HEK293 (cell line): ENCODE measurements at regions not wholly inside any gene's neighbourhood (a gene's known extent, or its start where the extent isn't known, plus 50 kb on each side); places are given as distances from the start of the nearest gene placed in this dataset.

Experiments
- ZBTB7A ChIP-seq: fragments of 450-650 bp; formaldehyde crosslinking; IDR thresholded peaks from 2 replicates; pipeline ENCODE4 v1.5.1; 2016; ENCODE audit warnings: low read depth, missing biosample characterization, missing genetic modification characterization
- ZEB2 ChIP-seq: fragments of 450-650 bp; formaldehyde crosslinking; IDR thresholded peaks from 2 replicates; pipeline ENCODE4 v1.5.1; 2016; ENCODE audit warnings: missing biosample characterization, missing genetic modification characterization
- ZNF10 ChIP-seq: fragments of 450-650 bp; formaldehyde crosslinking; IDR thresholded peaks from 2 replicates; pipeline ENCODE4 v1.5.1; 2017; ENCODE audit warnings: missing biosample characterization, missing genetic modification characterization
- ZNF114 ChIP-seq: fragments of 450-650 bp; formaldehyde crosslinking; IDR thresholded peaks from 2 replicates; pipeline ENCODE4 v1.5.0; 2017; ENCODE audit warnings: missing biosample characterization, missing genetic modification characterization
- ZNF274 ChIP-seq, 2 experiments: fragments of 200-500 bp in 1 of 2; fragments of 450-650 bp in 1 of 2; sonication (Bioruptor generic) in 1 of 2; formaldehyde crosslinking in 1 of 2; IDR thresholded peaks; 2 replicates each; pipeline versions ENCODE4 v1.5.1 to v1.6.1; 2014 to 2016; ENCODE audit warnings: borderline replicate concordance in 1 of 2, inconsistent platforms in 1 of 2, low read length in 1 of 2, missing biosample characterization in 1 of 2, missing genetic modification characterization in 1 of 2
- ZNF623 ChIP-seq: fragments of 450-650 bp; formaldehyde crosslinking; IDR thresholded peaks from 2 replicates; pipeline ENCODE4 v1.5.1; 2016; ENCODE audit warnings: missing biosample characterization, missing genetic modification characterization
- TF ChIP-seq, protein P1 (sequence below): fragments of 450-650 bp; formaldehyde crosslinking; IDR thresholded peaks from 2 replicates; pipeline ENCODE4 v1.5.0; 2017; ENCODE audit warnings: missing biosample characterization, missing genetic modification characterization, borderline replicate concordance
- TF ChIP-seq, protein P2 (sequence below): fragments of 450-650 bp; formaldehyde crosslinking; IDR thresholded peaks from 2 replicates; pipeline ENCODE4 v1.5.1; 2016; ENCODE audit warnings: missing biosample characterization, missing genetic modification characterization
- TF ChIP-seq, protein P3 (sequence below): fragments of 450-650 bp; formaldehyde crosslinking; IDR thresholded peaks from 2 replicates; pipeline ENCODE4 v1.5.1; 2016; ENCODE audit warnings: missing biosample characterization, missing genetic modification characterization

DNA sequence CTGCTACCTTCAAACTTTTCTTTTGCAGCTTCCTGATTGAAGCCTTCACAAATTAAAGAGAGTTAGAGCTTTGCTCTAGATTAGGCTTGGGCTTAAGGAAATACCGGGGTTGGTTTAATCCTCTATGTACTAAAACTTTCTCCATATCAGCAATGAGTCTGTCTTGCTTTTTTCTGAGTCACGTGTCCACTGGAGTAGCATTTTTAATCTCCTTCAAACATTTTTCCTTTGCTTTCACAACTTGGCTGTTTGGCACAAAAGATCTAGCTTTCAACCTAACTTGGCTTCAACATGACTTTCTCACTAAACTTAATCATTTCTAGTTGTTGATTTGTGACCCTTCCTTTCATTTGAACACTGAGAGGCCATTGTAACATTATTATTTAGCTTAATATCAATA, 261.6 kb downstream of the PLK2 start:
- TF ChIP-seq ZNF10 (tag by site-specific recombination) (no peak), ZNF114 (tag by site-specific recombination) (no peak), ZBTB7A (tag by site-specific recombination) (no peak), ZNF274 (IDR thresholded peaks at IDR 0.05; ENCODE audit: low read length) (no peak), ZNF274 (tag by site-specific recombination; IDR thresholded peaks at IDR 0.05; ENCODE audit: borderline replicate concordance) (no peak), ZEB2 (tag by site-specific recombination) (no peak), ZNF623 (tag by site-specific recombination) (no peak)
- TF ChIP-seq, protein P1, sequence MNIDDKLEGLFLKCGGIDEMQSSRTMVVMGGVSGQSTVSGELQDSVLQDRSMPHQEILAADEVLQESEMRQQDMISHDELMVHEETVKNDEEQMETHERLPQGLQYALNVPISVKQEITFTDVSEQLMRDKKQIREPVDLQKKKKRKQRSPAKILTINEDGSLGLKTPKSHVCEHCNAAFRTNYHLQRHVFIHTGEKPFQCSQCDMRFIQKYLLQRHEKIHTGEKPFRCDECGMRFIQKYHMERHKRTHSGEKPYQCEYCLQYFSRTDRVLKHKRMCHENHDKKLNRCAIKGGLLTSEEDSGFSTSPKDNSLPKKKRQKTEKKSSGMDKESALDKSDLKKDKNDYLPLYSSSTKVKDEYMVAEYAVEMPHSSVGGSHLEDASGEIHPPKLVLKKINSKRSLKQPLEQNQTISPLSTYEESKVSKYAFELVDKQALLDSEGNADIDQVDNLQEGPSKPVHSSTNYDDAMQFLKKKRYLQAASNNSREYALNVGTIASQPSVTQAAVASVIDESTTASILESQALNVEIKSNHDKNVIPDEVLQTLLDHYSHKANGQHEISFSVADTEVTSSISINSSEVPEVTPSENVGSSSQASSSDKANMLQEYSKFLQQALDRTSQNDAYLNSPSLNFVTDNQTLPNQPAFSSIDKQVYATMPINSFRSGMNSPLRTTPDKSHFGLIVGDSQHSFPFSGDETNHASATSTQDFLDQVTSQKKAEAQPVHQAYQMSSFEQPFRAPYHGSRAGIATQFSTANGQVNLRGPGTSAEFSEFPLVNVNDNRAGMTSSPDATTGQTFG (tag by site-specific recombination), result no peak
- TF ChIP-seq, protein P2, sequence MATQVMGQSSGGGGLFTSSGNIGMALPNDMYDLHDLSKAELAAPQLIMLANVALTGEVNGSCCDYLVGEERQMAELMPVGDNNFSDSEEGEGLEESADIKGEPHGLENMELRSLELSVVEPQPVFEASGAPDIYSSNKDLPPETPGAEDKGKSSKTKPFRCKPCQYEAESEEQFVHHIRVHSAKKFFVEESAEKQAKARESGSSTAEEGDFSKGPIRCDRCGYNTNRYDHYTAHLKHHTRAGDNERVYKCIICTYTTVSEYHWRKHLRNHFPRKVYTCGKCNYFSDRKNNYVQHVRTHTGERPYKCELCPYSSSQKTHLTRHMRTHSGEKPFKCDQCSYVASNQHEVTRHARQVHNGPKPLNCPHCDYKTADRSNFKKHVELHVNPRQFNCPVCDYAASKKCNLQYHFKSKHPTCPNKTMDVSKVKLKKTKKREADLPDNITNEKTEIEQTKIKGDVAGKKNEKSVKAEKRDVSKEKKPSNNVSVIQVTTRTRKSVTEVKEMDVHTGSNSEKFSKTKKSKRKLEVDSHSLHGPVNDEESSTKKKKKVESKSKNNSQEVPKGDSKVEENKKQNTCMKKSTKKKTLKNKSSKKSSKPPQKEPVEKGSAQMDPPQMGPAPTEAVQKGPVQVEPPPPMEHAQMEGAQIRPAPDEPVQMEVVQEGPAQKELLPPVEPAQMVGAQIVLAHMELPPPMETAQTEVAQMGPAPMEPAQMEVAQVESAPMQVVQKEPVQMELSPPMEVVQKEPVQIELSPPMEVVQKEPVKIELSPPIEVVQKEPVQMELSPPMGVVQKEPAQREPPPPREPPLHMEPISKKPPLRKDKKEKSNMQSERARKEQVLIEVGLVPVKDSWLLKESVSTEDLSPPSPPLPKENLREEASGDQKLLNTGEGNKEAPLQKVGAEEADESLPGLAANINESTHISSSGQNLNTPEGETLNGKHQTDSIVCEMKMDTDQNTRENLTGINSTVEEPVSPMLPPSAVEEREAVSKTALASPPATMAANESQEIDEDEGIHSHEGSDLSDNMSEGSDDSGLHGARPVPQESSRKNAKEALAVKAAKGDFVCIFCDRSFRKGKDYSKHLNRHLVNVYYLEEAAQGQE (tag by site-specific recombination), result no peak
- TF ChIP-seq, protein P3, sequence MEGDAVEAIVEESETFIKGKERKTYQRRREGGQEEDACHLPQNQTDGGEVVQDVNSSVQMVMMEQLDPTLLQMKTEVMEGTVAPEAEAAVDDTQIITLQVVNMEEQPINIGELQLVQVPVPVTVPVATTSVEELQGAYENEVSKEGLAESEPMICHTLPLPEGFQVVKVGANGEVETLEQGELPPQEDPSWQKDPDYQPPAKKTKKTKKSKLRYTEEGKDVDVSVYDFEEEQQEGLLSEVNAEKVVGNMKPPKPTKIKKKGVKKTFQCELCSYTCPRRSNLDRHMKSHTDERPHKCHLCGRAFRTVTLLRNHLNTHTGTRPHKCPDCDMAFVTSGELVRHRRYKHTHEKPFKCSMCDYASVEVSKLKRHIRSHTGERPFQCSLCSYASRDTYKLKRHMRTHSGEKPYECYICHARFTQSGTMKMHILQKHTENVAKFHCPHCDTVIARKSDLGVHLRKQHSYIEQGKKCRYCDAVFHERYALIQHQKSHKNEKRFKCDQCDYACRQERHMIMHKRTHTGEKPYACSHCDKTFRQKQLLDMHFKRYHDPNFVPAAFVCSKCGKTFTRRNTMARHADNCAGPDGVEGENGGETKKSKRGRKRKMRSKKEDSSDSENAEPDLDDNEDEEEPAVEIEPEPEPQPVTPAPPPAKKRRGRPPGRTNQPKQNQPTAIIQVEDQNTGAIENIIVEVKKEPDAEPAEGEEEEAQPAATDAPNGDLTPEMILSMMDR (tag by site-specific recombination), result no peak
